GM13977 (cell line): ENCODE measurements at regions not wholly inside any gene's neighbourhood (a gene's known extent, or its start where the extent isn't known, plus 50 kb on each side); places are given as distances from the start of the nearest gene placed in this dataset.
A peak's percentile ranks its signal among the peaks of the same experiment; 100 is the strongest.
"Not testable (repeated sequence)": the region's sequence is repeated elsewhere in the genome, so short reads cannot be mapped to it uniquely, and the experiment has no call there.

Source experiments
- DNase-seq: peaks from one replicate; pipeline ENCODE4 v3.0.0; 2012; ENCODE audit warnings: low spot score
- in situ Hi-C: fragments of 300-500 bp; cut with MboI; formaldehyde crosslinking; loops from one replicate; pipeline ENCODE4 v1.12.0; 2022; ENCODE audit warnings: low sequenced_read_pairs, low pct_unique_long_range_greater_than_20kb, mixed read lengths, inconsistent platforms; ENCODE audit not compliant: unreplicated experiment
- TF ChIP-seq, protein P1 (sequence below): IDR thresholded peaks from 2 replicates; pipeline ENCODE4 v1.5.1; 2012; ENCODE audit warnings: mild to moderate bottlenecking, control low read depth; ENCODE audit not compliant: insufficient read depth; ENCODE audit errors: extremely low read depth, missing control alignments

DNA sequence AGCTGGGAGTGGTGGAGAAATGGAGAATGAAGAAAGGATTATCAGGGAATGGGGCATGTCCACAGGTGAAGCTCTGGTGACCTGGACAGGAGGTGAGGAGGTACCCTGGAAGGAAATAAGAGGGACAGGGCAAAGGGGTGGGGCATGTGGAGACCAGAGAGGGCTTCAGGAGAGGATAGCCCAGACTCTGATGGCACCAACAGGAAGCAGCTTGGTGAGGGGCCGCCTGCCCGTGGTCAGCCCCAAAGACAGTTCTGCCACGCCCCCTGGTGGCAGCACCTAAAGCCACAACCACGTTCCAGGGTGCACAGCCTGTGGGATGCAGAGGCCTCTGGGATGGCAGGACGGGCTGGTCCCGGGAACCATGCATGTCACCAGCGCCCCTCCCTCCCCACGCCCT lies 5406.9 kb upstream of the TPTE start:
- DNase-seq, in situ Hi-C loops: not testable (repeated sequence)

DNA sequence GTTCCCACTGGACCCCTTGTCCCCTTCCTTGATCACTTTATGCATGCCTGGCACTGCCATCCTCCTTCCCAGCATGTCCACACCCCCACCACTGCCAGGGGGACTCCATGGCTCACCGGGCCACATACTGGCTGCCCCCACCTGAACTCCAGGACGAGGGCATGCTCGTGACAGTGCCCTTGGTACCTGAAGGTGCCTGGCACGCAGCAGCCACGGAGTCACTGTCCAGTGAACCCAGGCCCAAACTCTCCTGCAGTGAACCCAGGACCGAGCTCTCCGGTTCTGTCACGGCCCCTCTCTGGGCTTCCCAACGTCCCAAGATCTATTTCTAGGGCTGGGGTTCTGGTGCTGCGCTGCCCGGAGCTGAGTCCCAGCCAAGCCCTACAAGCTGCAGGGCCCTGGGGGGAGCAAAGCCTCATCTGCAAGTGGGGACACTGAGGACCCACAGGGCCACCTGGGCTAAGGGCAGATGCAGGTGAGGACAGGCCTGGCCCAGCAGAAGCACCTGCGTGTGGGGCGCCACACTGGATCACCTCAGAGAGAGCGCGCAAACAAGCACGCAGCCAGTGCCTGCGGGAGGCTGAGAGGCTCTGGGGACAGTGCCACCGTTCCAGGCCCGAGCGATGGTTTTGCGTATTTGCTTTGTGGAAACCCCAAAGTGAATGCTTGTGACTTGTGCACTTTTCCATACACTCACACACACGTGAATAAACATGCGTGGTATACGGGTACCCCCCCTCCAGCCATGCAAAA lies 5406.3 kb upstream of the TPTE start:
- not testable (repeated sequence) for DNase-seq

DNA sequence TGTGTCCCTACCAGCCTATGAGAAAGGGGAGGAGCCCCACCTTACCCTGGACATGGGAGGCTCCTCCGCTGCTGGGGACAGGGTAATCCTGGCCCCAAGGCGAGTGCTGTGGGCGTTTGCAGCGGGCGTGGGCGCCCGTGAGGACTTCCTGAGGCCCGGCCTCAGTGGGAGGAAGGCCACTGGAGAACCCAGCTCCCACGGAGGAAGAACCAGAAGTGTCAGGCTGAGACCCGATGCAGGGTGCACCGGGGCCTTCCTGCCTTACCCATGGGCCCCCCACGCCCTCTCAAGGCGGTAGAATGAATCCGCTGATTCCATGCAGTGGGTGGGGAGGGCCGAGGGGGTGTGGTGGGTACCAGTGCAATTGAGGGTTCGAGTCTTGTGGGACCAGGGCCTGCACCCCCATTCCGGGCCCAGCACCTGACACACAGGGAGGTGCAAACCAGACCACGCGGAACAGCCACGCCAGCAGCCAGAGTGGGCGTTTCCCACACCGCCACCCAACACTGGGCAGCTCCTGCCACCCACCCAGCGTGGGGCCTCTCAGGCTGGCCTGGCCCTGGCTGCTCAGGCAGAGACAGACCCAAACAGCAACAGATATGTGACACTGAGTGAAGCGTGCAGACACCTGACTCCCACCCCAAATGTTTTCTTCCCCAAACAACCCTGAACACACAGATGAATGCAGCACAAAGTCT lies 5405.6 kb upstream of the TPTE start:
- in situ Hi-C loops, DNase-seq: not testable (repeated sequence)

More for the DNA sequence above, 5406.3 kb upstream of the TPTE start:
- in situ Hi-C loops, result not testable (repeated sequence)

DNA sequence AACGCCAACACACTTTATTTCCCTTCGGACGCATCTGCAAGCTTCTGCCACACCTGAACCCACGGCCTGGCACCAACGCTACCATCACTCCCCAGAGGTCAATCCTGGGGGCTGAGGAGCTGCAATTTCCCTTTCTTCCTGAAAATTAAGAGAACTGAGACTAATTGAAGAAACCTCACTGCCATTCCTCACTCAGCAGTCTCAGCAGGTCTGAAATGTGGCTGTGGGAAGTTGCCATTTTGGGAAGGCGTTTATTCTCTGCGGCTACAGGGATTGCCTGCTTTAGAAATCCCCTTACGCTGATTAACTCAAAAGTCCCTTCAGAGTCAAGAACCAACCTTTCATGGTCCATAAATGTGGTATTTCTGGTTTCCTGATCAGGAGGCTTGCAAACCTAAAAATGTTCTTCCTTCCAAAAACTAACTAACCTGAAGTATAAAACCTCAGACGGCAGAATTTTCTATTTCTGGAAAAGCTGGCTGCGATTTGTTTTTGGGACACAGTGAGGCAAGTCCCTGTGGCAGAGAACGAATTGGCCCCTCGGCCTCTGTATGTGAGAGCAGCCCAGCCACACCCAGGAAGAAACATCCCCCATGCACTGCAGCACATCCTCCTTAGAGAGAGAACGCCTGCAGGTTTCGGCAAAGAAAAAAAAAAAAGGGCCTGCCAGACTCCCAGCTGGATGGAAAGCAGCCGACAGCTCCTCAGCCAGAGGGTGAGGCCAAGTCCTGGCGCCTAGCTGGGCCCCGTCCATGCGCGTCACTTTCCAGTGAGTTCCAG lies 5404.8 kb upstream of the TPTE start:
- DNase-seq, in situ Hi-C loops: not testable (repeated sequence)

DNA sequence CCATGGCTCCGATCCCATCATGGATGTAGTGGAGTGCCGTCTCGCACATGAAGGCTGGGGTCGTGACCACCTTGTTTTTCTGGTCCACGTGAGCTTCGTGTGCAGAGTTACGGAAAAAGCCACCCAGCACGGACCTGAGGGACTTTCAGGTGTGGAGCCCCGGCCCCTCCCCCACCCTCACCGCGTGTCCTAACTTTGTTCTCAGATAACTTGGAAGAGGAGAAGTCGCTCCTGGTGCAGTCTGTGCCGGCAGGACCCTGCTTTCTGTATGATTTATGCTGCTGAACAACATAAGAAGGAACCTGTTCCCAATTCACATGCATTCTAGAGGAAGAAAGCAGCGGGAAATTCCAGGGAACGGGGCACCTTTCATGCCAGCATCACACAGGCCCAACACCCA lies 5404.2 kb upstream of the TPTE start:
- in situ Hi-C loops, DNase-seq: not testable (repeated sequence)

- in situ Hi-C loops, DNase-seq: not testable (repeated sequence)
Observed at GRCh38 chr21:5117666-5118295, 5403.6 kb upstream of the TPTE start.

- DNase-seq, in situ Hi-C loops: not testable (repeated sequence)
Observed at GRCh38 chr21:5118296-5118679, 5403.1 kb upstream of the TPTE start.

DNA sequence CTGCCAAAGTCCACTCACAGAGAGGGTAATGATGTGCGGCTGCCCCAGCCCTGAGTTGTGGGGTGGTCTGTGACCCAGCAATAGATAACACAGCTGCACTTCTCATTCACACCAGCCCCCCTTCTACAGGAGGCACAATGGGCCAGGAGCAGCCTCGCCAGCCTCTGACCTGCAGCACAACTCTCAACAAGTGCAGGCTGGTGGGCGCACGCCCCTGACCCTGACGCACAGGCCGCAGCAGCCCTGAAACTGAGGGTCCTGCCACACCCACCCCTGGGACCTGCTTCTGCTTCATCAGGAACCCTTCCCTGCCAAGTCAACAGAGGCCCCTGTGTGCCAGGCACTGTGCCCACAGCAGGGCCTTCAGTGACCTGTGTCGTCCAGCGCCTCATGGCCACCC lies 5402.2 kb upstream of the TPTE start:
- DNase-seq, in situ Hi-C loops: not testable (repeated sequence)

GRCh38 chr21:5121399-5121798 lies 5400.0 kb upstream of the TPTE start:
- DNase-seq, in situ Hi-C loops: not testable (repeated sequence)

- DNase-seq, in situ Hi-C loops: not testable (repeated sequence)
Observed at GRCh38 chr21:5121849-5122248, 5399.5 kb upstream of the TPTE start.

- in situ Hi-C loops, DNase-seq: not testable (repeated sequence)
- TF ChIP-seq, protein P1, sequence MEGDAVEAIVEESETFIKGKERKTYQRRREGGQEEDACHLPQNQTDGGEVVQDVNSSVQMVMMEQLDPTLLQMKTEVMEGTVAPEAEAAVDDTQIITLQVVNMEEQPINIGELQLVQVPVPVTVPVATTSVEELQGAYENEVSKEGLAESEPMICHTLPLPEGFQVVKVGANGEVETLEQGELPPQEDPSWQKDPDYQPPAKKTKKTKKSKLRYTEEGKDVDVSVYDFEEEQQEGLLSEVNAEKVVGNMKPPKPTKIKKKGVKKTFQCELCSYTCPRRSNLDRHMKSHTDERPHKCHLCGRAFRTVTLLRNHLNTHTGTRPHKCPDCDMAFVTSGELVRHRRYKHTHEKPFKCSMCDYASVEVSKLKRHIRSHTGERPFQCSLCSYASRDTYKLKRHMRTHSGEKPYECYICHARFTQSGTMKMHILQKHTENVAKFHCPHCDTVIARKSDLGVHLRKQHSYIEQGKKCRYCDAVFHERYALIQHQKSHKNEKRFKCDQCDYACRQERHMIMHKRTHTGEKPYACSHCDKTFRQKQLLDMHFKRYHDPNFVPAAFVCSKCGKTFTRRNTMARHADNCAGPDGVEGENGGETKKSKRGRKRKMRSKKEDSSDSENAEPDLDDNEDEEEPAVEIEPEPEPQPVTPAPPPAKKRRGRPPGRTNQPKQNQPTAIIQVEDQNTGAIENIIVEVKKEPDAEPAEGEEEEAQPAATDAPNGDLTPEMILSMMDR, result peak; percentile 51
Observed at GRCh38 chr21:5123655-5124054, 5397.7 kb upstream of the TPTE start.

DNA sequence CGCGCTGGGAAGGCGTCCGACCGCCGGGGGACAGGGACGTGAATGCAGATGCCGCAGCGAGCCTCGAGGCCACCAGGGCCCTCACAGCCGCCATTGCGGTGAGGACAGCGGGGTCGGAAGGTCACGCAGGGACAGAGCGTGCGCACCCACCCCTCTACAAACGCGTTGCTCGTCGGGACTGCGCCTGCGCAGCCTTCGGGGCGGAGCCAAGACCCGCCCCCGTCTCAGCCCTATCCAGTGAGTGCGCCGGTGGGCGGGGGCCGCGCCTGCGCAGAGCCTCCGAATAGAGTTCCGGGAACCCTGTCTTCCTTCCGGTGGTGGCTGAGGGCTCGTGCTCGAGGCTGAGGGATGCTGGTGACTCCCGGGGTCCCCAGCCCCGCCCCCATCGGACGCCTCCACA lies 5393.1 kb upstream of the TPTE start:
- DNase-seq, in situ Hi-C loops: not testable (repeated sequence)

DNA sequence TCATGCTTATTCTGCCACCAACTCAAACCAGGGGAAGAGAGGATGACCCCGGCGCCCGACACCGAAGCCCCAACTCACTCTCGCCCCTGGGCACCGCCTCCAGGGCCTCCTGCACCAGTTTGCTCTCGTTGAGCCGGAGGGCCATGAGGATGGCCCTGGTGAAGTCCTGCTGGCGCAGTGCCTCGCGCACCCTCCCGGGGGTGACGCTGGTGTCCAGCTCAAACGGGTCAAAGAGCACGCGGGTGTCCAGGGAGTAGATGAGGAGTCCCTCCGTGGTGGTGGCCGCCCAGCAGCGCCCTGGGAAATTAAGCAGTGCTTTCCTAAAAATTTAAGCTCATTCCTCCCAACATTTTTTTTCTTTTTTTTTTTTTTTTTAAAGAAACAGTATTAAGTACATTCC lies 5387.6 kb upstream of the TPTE start:
- DNase-seq, in situ Hi-C loops: not testable (repeated sequence)

DNA sequence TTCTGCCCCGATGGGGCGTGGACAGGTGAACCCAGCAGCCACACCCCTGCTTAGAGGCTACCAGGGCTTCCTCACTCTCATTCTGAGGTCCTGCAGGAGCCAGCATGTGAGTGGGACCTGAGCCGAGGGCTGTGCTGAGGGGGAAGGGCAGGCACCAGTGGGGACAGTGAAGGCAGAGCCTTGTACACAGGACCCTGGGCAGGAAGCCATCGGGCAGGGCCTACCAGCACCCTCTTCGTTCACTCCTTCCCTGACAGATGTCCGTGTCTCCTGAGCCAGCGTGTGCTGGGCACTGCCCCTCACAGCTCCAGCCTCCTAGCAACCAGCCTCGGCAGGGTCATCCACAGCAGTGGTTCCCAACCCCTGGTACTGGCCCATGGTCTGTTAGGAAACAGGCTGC lies 5385.0 kb upstream of the TPTE start:
- in situ Hi-C loops, DNase-seq: not testable (repeated sequence)

- in situ Hi-C loops, DNase-seq: not testable (repeated sequence)
Observed at GRCh38 chr21:5137006-5137405, 5384.4 kb upstream of the TPTE start.

GRCh38 chr21:5138687-5139086 lies 5382.7 kb upstream of the TPTE start:
- DNase-seq, in situ Hi-C loops: not testable (repeated sequence)
